HG03520 (cell line): ENCODE measurements at regions not wholly inside any gene's neighbourhood (a gene's known extent, or its start where the extent isn't known, plus 50 kb on each side); places are given as distances from the start of the nearest gene placed in this dataset.
"Not testable (repeated sequence)": the region's sequence is repeated elsewhere in the genome, so short reads cannot be mapped to it uniquely, and the experiment has no call there.

ENCODE experiments used
- ATAC-seq: cut with Tn5 transposase; IDR thresholded peaks from one replicate; pipeline ENCODE4 v1.9.1; 2021; ENCODE audit warnings: mild to moderate bottlenecking, moderate library complexity; ENCODE audit not compliant: unreplicated experiment

GRCh38 chr10:38356527-38356926 lies 262.4 kb downstream of the ZNF37A start:
- peak; percentile 45 for ATAC-seq

- not testable (repeated sequence) for ATAC-seq
Observed at GRCh38 chr10:38362514-38362913, 268.4 kb downstream of the ZNF37A start.

GRCh38 chr10:38364073-38364472 lies 269.9 kb downstream of the ZNF37A start:
- not testable (repeated sequence) for ATAC-seq

GRCh38 chr10:38365917-38366316 lies 271.8 kb downstream of the ZNF37A start:
- peak; percentile 74 for ATAC-seq

- ATAC-seq: not testable (repeated sequence)
Observed at GRCh38 chr10:38383800-38384199, 289.7 kb downstream of the ZNF37A start.

- ATAC-seq: not testable (repeated sequence)
Observed at GRCh38 chr10:38386869-38387268, 292.7 kb downstream of the ZNF37A start.

GRCh38 chr10:38390725-38391124 lies 296.6 kb downstream of the ZNF37A start:
- ATAC-seq: not testable (repeated sequence)

- ATAC-seq: not testable (repeated sequence)
Observed at GRCh38 chr10:38395465-38395864, 301.3 kb downstream of the ZNF37A start.

- not testable (repeated sequence) for ATAC-seq
Observed at GRCh38 chr10:38396178-38396954, 302.2 kb downstream of the ZNF37A start.

GRCh38 chr10:38401565-38401964 lies 307.4 kb downstream of the ZNF37A start:
- ATAC-seq: not testable (repeated sequence)

- ATAC-seq: peak; percentile 99
Observed at GRCh38 chr10:38402442-38403346, 308.6 kb downstream of the ZNF37A start.

- ATAC-seq: not testable (repeated sequence)
Observed at GRCh38 chr10:38403347-38404117, 309.4 kb downstream of the ZNF37A start.

- not testable (repeated sequence) for ATAC-seq
Observed at GRCh38 chr10:38423634-38424033, 329.5 kb downstream of the ZNF37A start.

- ATAC-seq: not testable (repeated sequence)
Observed at GRCh38 chr10:38430242-38430641, 336.1 kb downstream of the ZNF37A start.

GRCh38 chr10:38437359-38437758 lies 343.2 kb downstream of the ZNF37A start:
- not testable (repeated sequence) for ATAC-seq

- not testable (repeated sequence) for ATAC-seq
Observed at GRCh38 chr10:38448614-38449355, 354.6 kb downstream of the ZNF37A start.

- ATAC-seq: not testable (repeated sequence)
Observed at GRCh38 chr10:38449618-38450017, 355.5 kb downstream of the ZNF37A start.

GRCh38 chr10:38450372-38451057 lies 356.4 kb downstream of the ZNF37A start:
- not testable (repeated sequence) for ATAC-seq

- not testable (repeated sequence) for ATAC-seq
Observed at GRCh38 chr10:38451306-38451967, 357.3 kb downstream of the ZNF37A start.
